HepG2 (cell line): ENCODE measurements at regions not wholly inside any gene's neighbourhood (a gene's known extent, or its start where the extent isn't known, plus 50 kb on each side); places are given as distances from the start of the nearest gene placed in this dataset.
A peak's percentile ranks its signal among the peaks of the same experiment; 100 is the strongest.

Source experiments
- ATAC-seq: fragments of 200-7000 bp; cut with Tn5 transposase; 3 replicates; pipeline ENCODE4 v1.9.1; 2020; ENCODE audit warnings: mild to moderate bottlenecking, moderate library complexity
- BruUV-seq: library from RNA; stranded (reverse); fragments of 400-500 nt; replicated peaks from 2 replicates; lab custom pipeline; 2021; lab: Mats Ljungman, UMichigan
- CTCF ChIA-PET: fragments of 300-600 bp; formaldehyde crosslinking; extraction: SDS; loops from one replicate; lab custom pipeline; 2021; ENCODE audit warnings: low total read pairs, inconsistent platforms, low intra/inter-chr PET ratio; lab: Yijun Ruan, JAX
- POLR2A ChIA-PET: fragments of 350-600 bp; sonication (Branson Sonifier 250); formaldehyde crosslinking; loops from one replicate; lab custom pipeline; 2020; ENCODE audit warnings: antibody characterized with exemption, inconsistent platforms; lab: Yijun Ruan, JAX
- DNase-seq: peaks from one replicate; pipeline ENCODE4 v3.0.0-alpha.2; 2015; ENCODE audit warnings: low spot score
- FAIRE-seq: peaks from 3 replicates; lab custom pipeline; 2011; peaks lifted over from hg19 to GRCh38; lab: Jason Lieb, UNC
- H2AFZ ChIP-seq: one replicate; pipeline ENCODE4 v1.6.1; 2011; ENCODE audit warnings: low read length, inconsistent platforms
- H3K27ac ChIP-seq: fragments of 300-600 bp; 3 replicates; pipeline ENCODE4 v1.8.0; 2011; ENCODE audit warnings: mixed run types, mild to moderate bottlenecking, mixed read lengths, low read length, inconsistent platforms; ENCODE audit not compliant: insufficient read depth; ENCODE audit errors: extremely low read length
- H3K27me3 ChIP-seq, 2 experiments: fragments of 200-600 bp in 1 of 2; 2 replicates in 1 of 2; 3 replicates in 1 of 2; pipeline versions ENCODE4 v1.6.0 to v1.8.0; 2011; ENCODE audit warnings: low read length in 2 of 2, mild to moderate bottlenecking in 2 of 2, moderate library complexity in 2 of 2, inconsistent platforms in 1 of 2; ENCODE audit not compliant: insufficient read depth in 2 of 2, control insufficient read depth in 1 of 2
- H3K36me3 ChIP-seq, 2 experiments: fragments of 200-600 bp in 1 of 2; replicated peaks in 1 of 2; 2 replicates in 1 of 2; 3 replicates in 1 of 2; pipeline versions ENCODE4 v1.5.1 to v1.8.0; 2011; ENCODE audit warnings: low read length in 2 of 2, inconsistent platforms in 1 of 2; ENCODE audit not compliant: insufficient read depth in 2 of 2, control insufficient read depth in 1 of 2
- H3K4me1 ChIP-seq: 2 replicates; pipeline ENCODE4 v1.5.1; 2012; ENCODE audit warnings: low read length, inconsistent platforms; ENCODE audit not compliant: insufficient read depth
- H3K4me2 ChIP-seq: 2 replicates; pipeline ENCODE4 v1.6.0; 2011; ENCODE audit warnings: low read depth, low read length, inconsistent platforms
- H3K4me3 ChIP-seq, 3 experiments: fragments of 200-600 bp in 1 of 3; sonication (generic), shearing (Covaris generic) in 1 of 3; replicated peaks in 1 of 3; 2 replicates each; pipeline ENCODE4 v1.5.1; 2011 to 2016; ENCODE audit warnings: low read length in 3 of 3, inconsistent platforms in 2 of 3, low read depth in 2 of 3, mild to moderate bottlenecking in 2 of 3, control low read depth in 1 of 3, mixed read lengths in 1 of 3; ENCODE audit not compliant: insufficient read depth in 1 of 3
- H3K79me2 ChIP-seq: one replicate; pipeline ENCODE4 v1.6.1; 2011; ENCODE audit warnings: low read length, inconsistent platforms; ENCODE audit not compliant: insufficient read depth
- H3K9ac ChIP-seq: 2 replicates; pipeline ENCODE4 v1.6.0; 2011; ENCODE audit warnings: mild to moderate bottlenecking, low read depth, low read length, inconsistent platforms; ENCODE audit not compliant: insufficient read depth
- H3K9me3 ChIP-seq: 2 replicates; pipeline ENCODE4 v1.5.1; 2012; ENCODE audit warnings: mild to moderate bottlenecking, low read length
- H4K20me1 ChIP-seq: 2 replicates; pipeline ENCODE4 v1.6.0; 2011; ENCODE audit warnings: inconsistent platforms, mild to moderate bottlenecking, low read length, moderate library complexity; ENCODE audit not compliant: insufficient read depth
- GTF3A ChIP-seq: sonication (generic); formaldehyde crosslinking; conservative IDR thresholded peaks from 2 replicates; pipeline ENCODE4 v1.4.0; 2020; ENCODE audit warnings: mild to moderate bottlenecking, missing genetic modification reagents
- PHF21A ChIP-seq: sonication (generic); formaldehyde crosslinking; IDR thresholded peaks from 2 replicates; pipeline ENCODE4 v1.5.0; 2020; ENCODE audit warnings: mild to moderate bottlenecking, missing genetic modification reagents
- RBM39 ChIP-seq: fragments of 200-400 bp; formaldehyde crosslinking; IDR thresholded peaks from one replicate; pipeline ENCODE4 v1.6.1; 2018; ENCODE audit warnings: antibody characterized with exemption, mild to moderate bottlenecking, low read depth, low read length; ENCODE audit not compliant: poor library complexity, severe bottlenecking
- ZNF20 ChIP-seq: sonication (generic); formaldehyde crosslinking; IDR thresholded peaks from 2 replicates; pipeline ENCODE4 v1.4.0; 2020; ENCODE audit warnings: mild to moderate bottlenecking, moderate library complexity, missing genetic modification reagents
- ZNF205 ChIP-seq: IDR thresholded peaks from 2 replicates; pipeline ENCODE4 v1.6.1; 2018; ENCODE audit warnings: missing biosample characterization, missing genetic modification reagents
- ZSCAN9 ChIP-seq: IDR thresholded peaks from 2 replicates; pipeline ENCODE4 v1.6.1; 2016; ENCODE audit warnings: borderline replicate concordance
- WGBS: methylation state at CpG from one replicate; pipeline ENCODE4 v1.1.6; 2017; ENCODE audit warnings: low lambda C conversion rate; 5-methylcytosine and 5-hydroxymethylcytosine counted together
- in situ Hi-C: cut with HindIII; loops from 2 replicates; pipeline ENCODE4 v1.10.0; 2017; ENCODE audit warnings: low pct_unique_long_range_greater_than_20kb; ENCODE audit not compliant: extremely low pct_ligation_motif_present
- intact Hi-C: fragments of 100-400 bp; cut with micrococcal nuclease; formaldehyde crosslinking; loops from one replicate; pipeline ENCODE4 v1.10.0; 2022; ENCODE audit not compliant: unreplicated experiment
- TF ChIP-seq, protein P1 (sequence below): sonication (generic); formaldehyde crosslinking; IDR thresholded peaks from 2 replicates; pipeline ENCODE4 v1.4.0; 2020; ENCODE audit warnings: missing genetic modification reagents
- TF ChIP-seq, protein P2 (sequence below): IDR thresholded peaks from 2 replicates; pipeline ENCODE4 v1.6.1; 2018; ENCODE audit warnings: missing genetic modification reagents, mild to moderate bottlenecking, missing compliant biosample characterization

DNA sequence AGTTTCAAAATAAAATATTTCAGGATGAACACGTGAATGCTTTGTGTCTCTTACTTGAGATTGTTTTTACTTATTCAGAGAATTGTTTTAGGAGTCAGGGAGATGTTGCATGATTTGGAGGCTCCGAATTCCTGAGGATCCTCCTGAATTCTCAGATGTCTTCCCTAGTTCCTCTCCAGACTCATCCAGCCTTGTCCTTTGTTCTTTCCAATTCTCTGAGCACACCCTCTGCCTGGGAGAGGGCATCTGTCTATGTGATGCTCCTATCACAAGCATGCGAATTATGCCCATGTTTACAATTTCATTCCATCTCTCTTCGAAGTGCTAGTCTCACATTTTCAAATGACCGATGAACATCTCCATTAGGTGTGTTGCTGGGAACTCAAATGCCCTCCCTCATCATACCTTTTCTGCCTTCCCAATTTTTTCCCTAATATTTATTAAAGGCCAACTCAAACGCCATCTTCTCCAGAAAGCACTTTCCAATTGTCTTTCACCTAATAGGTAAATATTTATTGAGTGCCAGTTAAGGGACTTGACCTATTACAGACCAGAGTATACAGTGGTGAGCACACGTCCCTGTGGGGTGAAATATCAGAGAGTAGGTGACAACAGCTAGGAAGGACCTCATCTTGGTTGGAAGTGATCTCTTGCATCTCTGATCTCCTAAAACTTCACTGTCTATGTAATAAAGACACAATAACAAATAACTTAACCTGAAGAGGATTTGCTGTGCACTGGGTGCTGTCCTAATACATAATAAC lies 64.4 kb downstream of the ARF6 start:
- intact Hi-C loops (no loop called here), in situ Hi-C loops (no loop called here)
- Histone ChIP-seq H3K79me2 (no peaks in the 10 kb centered on the region), H3K4me2 (no peak overlapping the region), H2AFZ (no peak overlapping the region), H3K9ac (no peak overlapping the region), H3K4me3 (no peak overlapping the region), H3K36me3 (no peaks in the 10 kb centered on the region), H3K27ac (no peak overlapping the region), H3K4me1 (peaks cover 51% of the 10 kb centered on the region), H4K20me1 (no peaks in the 10 kb centered on the region), H3K27me3 (no peaks in the 10 kb centered on the region), H3K9me3 (no peaks in the 10 kb centered on the region)
- FAIRE-seq (no peak), ATAC-seq (no peak), DNase-seq (no peak)
- ChIA-PET POLR2A (no interaction called here), CTCF (no interaction called here)
- no TSS peak for BruUV-seq
- 22% methylated on average over 7 of the region's 7 CpGs for WGBS
- TF ChIP-seq ZNF205 (CRISPR knock-in tag) = 0 out of 2 replicates have a peak, but pooled peaks have one; percentile 30
- no peak for TF ChIP-seq RBM39
- no peak for TF ChIP-seq GTF3A (CRISPR knock-in tag)
- TF ChIP-seq, protein P1, sequence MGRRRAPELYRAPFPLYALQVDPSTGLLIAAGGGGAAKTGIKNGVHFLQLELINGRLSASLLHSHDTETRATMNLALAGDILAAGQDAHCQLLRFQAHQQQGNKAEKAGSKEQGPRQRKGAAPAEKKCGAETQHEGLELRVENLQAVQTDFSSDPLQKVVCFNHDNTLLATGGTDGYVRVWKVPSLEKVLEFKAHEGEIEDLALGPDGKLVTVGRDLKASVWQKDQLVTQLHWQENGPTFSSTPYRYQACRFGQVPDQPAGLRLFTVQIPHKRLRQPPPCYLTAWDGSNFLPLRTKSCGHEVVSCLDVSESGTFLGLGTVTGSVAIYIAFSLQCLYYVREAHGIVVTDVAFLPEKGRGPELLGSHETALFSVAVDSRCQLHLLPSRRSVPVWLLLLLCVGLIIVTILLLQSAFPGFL (CRISPR knock-in tag) = no peak
- TF ChIP-seq ZNF20 (CRISPR knock-in tag) = no peak
- no peak for TF ChIP-seq ZSCAN9 (CRISPR knock-in tag)
- TF ChIP-seq PHF21A (CRISPR knock-in tag) = no peak
- TF ChIP-seq, protein P2, sequence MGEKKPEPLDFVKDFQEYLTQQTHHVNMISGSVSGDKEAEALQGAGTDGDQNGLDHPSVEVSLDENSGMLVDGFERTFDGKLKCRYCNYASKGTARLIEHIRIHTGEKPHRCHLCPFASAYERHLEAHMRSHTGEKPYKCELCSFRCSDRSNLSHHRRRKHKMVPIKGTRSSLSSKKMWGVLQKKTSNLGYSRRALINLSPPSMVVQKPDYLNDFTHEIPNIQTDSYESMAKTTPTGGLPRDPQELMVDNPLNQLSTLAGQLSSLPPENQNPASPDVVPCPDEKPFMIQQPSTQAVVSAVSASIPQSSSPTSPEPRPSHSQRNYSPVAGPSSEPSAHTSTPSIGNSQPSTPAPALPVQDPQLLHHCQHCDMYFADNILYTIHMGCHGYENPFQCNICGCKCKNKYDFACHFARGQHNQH (CRISPR knock-in tag) = no peak
